ENCODE measurements at regions not wholly inside any gene's neighbourhood (a gene's known extent, or its start where the extent isn't known, plus 50 kb on each side); places are given as distances from the start of the nearest gene placed in this dataset.

- H3K27ac ChIP-seq, result no peak overlapping the region
- H3K36me3 ChIP-seq, result no peaks in the 10 kb centered on the region
- no peaks in the 10 kb centered on the region for H3K4me1 ChIP-seq
- intact Hi-C loops (cut with DNase I), result no loop called here
- no peak overlapping the region for H3K4me3 ChIP-seq
- TF ChIP-seq CTCF (IDR thresholded peaks at IDR 0.05) (no peak), POLR2A (IDR thresholded peaks at IDR 0.05) (no peak)
- H3K9me3 ChIP-seq, result no peaks in the 10 kb centered on the region
- WGBS, 2 donors, result 61 to 68% methylated on average over 7 of the region's 7 CpGs
- no peaks in the 10 kb centered on the region for H3K27me3 ChIP-seq
- DNase-seq, result no peak
These were observed 194.6 kb downstream of the POSTN start for GRCh38 chr13:37403776-37404527.

- DNase-seq, result no peak
- intact Hi-C loops (cut with DNase I), result no loop called here
- H3K27ac ChIP-seq, result no peak overlapping the region
- TF ChIP-seq CTCF (IDR thresholded peaks at IDR 0.05) (no peak), POLR2A (IDR thresholded peaks at IDR 0.05) (no peak)
- no peaks in the 10 kb centered on the region for H3K36me3 ChIP-seq
- no peak overlapping the region for H3K4me3 ChIP-seq
- H3K27me3 ChIP-seq, result no peaks in the 10 kb centered on the region
- no peaks in the 10 kb centered on the region for H3K9me3 ChIP-seq
- no peaks in the 10 kb centered on the region for H3K4me1 ChIP-seq
These were observed 196.8 kb downstream of the POSTN start for GRCh38 chr13:37401721-37402120.

- H3K27ac ChIP-seq, result no peak overlapping the region
These were observed 201.0 kb downstream of the POSTN start for GRCh38 chr13:37397535-37397934.

GRCh38 chr13:37395544-37395943 lies 203.0 kb downstream of the POSTN start:
- 82 to 92% methylated on average over 2 of the region's 3 CpGs for WGBS, 2 donors
- no peak overlapping the region for H3K4me3 ChIP-seq
- no peaks in the 10 kb centered on the region for H3K9me3 ChIP-seq
- H3K27me3 ChIP-seq, result no peaks in the 10 kb centered on the region
- H3K4me1 ChIP-seq, result no peaks in the 10 kb centered on the region
- intact Hi-C loops (cut with DNase I), result no loop called here
- no peaks in the 10 kb centered on the region for H3K36me3 ChIP-seq
- no peak overlapping the region for H3K27ac ChIP-seq
- no peak for DNase-seq
- no peak for TF ChIP-seq CTCF (IDR thresholded peaks at IDR 0.05)
- no peak for TF ChIP-seq POLR2A (IDR thresholded peaks at IDR 0.05)

More at GRCh38 chr13:37397535-37397934, 201.0 kb downstream of the POSTN start:
- H3K4me1 ChIP-seq, result no peaks in the 10 kb centered on the region
- DNase-seq, result no peak
- no peaks in the 10 kb centered on the region for H3K36me3 ChIP-seq
- TF ChIP-seq CTCF (IDR thresholded peaks at IDR 0.05) (no peak), POLR2A (IDR thresholded peaks at IDR 0.05) (no peak)
- no peaks in the 10 kb centered on the region for H3K27me3 ChIP-seq
- no peak overlapping the region for H3K4me3 ChIP-seq
- intact Hi-C loops (cut with DNase I), result no loop called here
- WGBS, 2 donors, result 72 to 93% methylated on average over 3 of the region's 3 CpGs
- H3K9me3 ChIP-seq, result no peaks in the 10 kb centered on the region

GRCh38 chr13:37392389-37392788 lies 206.2 kb downstream of the POSTN start:
- Histone ChIP-seq H3K4me1 (no peaks in the 10 kb centered on the region), H3K4me3 (no peak overlapping the region), H3K9me3 (no peaks in the 10 kb centered on the region), H3K27me3 (no peaks in the 10 kb centered on the region), H3K36me3 (no peaks in the 10 kb centered on the region), H3K27ac (no peak overlapping the region)
- 72 to 89% methylated on average over 3 of the region's 3 CpGs for WGBS, 2 donors
- intact Hi-C loops (cut with DNase I), result no loop called here
- TF ChIP-seq CTCF (IDR thresholded peaks at IDR 0.05) (no peak), POLR2A (IDR thresholded peaks at IDR 0.05) (no peak)
- no peak for DNase-seq

Measured in esophagus squamous epithelium (tissue), 5 donors.